Activated CD8-positive, alpha-beta T cell treated with anti-CD3 and anti-CD28 coated beads for 36 hours (primary cell): ENCODE measurements at regions not wholly inside any gene's neighbourhood (a gene's known extent, or its start where the extent isn't known, plus 50 kb on each side); places are given as distances from the start of the nearest gene placed in this dataset.

ENCODE experiments used
- ATAC-seq: fragments of 200-7000 bp; cut with Tn5 transposase; one replicate; pipeline ENCODE4 v1.10.0; 2021; ENCODE audit warnings: mild to moderate bottlenecking, moderate library complexity
- CTCF ChIA-PET: fragments of 350-600 bp; sonication (Branson Sonifier 250); formaldehyde crosslinking; loops from one replicate; lab custom pipeline; 2021; ENCODE audit warnings: antibody characterized with exemption; lab: Charles Lee
- POLR2A ChIA-PET: fragments of 350-600 bp; sonication (Branson Sonifier 250); formaldehyde crosslinking; loops from one replicate; lab custom pipeline; 2021; ENCODE audit warnings: antibody characterized with exemption; lab: Charles Lee
- DNase-seq: peaks from one replicate; pipeline ENCODE4 v3.0.0-alpha.2; 2020
- H3K27ac Mint-ChIP-seq: one replicate; pipeline ENCODE4 v1.8.0; 2021; ENCODE audit warnings: mild to moderate bottlenecking, mixed read lengths
- H3K27me3 Mint-ChIP-seq: one replicate; pipeline ENCODE4 v1.8.0; 2021; ENCODE audit warnings: mixed read lengths
- H3K36me3 Mint-ChIP-seq: one replicate; pipeline ENCODE4 v1.8.0; 2021; ENCODE audit warnings: low read depth, mixed read lengths
- H3K4me1 Mint-ChIP-seq: one replicate; pipeline ENCODE4 v1.8.0; 2021; ENCODE audit warnings: low read depth, mixed read lengths
- H3K4me3 Mint-ChIP-seq: one replicate; pipeline ENCODE4 v1.8.0; 2021; ENCODE audit warnings: mild to moderate bottlenecking, moderate library complexity, mixed read lengths
- H3K9me3 Mint-ChIP-seq: one replicate; pipeline ENCODE4 v1.8.0; 2021; ENCODE audit warnings: mixed read lengths
- CTCF ChIP-seq: fragments of 200-600 bp; IDR thresholded peaks from one replicate; pipeline ENCODE4 v1.8.0; 2022; ENCODE audit warnings: antibody characterized with exemption, mild to moderate bottlenecking
- intact Hi-C: fragments of 100-400 bp; cut with micrococcal nuclease; formaldehyde crosslinking; loops from one replicate; pipeline ENCODE4 v1.10.0; 2022

GRCh38 chr4:144202081-144202480 lies 61.6 kb upstream of the GYPA start:
- no peaks in the 10 kb centered on the region for H3K36me3 Mint-ChIP-seq
- no peaks in the 10 kb centered on the region for H3K4me1 Mint-ChIP-seq
- H3K27ac Mint-ChIP-seq = no peak overlapping the region
- ATAC-seq (no peak), DNase-seq (no peak)
- no peak overlapping the region for H3K4me3 Mint-ChIP-seq
- intact Hi-C loops = no loop called here
- peaks cover 6% of the 10 kb centered on the region for H3K9me3 Mint-ChIP-seq
- no peak for TF ChIP-seq CTCF
- peaks cover 5% of the 10 kb centered on the region for H3K27me3 Mint-ChIP-seq
- POLR2A ChIA-PET = no interaction called here
- CTCF ChIA-PET = no interaction called here

GRCh38 chr4:144203155-144203554 lies 62.6 kb upstream of the GYPA start:
- H3K4me3 Mint-ChIP-seq = no peak overlapping the region
- POLR2A ChIA-PET = no interaction called here
- no peak overlapping the region for H3K27ac Mint-ChIP-seq

GRCh38 chr4:144204431-144204830 lies 63.9 kb upstream of the GYPA start:
- ATAC-seq (no peak), DNase-seq (no peak)
- CTCF ChIA-PET = no interaction called here
- no peak overlapping the region for H3K4me3 Mint-ChIP-seq
- no peaks in the 10 kb centered on the region for H3K4me1 Mint-ChIP-seq
- H3K9me3 Mint-ChIP-seq = no peaks in the 10 kb centered on the region
- no peak for TF ChIP-seq CTCF
- H3K36me3 Mint-ChIP-seq = no peaks in the 10 kb centered on the region
- intact Hi-C loops = no loop called here
- POLR2A ChIA-PET = no interaction called here
- peaks cover 5% of the 10 kb centered on the region for H3K27me3 Mint-ChIP-seq
- H3K27ac Mint-ChIP-seq = no peak overlapping the region

More at GRCh38 chr4:144203155-144203554, 62.6 kb upstream of the GYPA start:
- CTCF ChIA-PET = no interaction called here
- intact Hi-C loops = no loop called here
- no peaks in the 10 kb centered on the region for H3K4me1 Mint-ChIP-seq
- DNase-seq (no peak), ATAC-seq (no peak)
- peaks cover 1% of the 10 kb centered on the region for H3K9me3 Mint-ChIP-seq
- peaks cover 5% of the 10 kb centered on the region for H3K27me3 Mint-ChIP-seq
- TF ChIP-seq CTCF = no peak
- no peaks in the 10 kb centered on the region for H3K36me3 Mint-ChIP-seq

- no peak overlapping the region for H3K27ac Mint-ChIP-seq
- H3K36me3 Mint-ChIP-seq = no peaks in the 10 kb centered on the region
- H3K4me1 Mint-ChIP-seq = no peaks in the 10 kb centered on the region
- H3K27me3 Mint-ChIP-seq = peaks cover under 1% of the 10 kb centered on the region
- no peak overlapping the region for H3K4me3 Mint-ChIP-seq
- CTCF ChIA-PET = no interaction called here
- TF ChIP-seq CTCF = no peak
- intact Hi-C loops = no loop called here
- DNase-seq (no peak), ATAC-seq (no peak)
- H3K9me3 Mint-ChIP-seq = no peaks in the 10 kb centered on the region
- POLR2A ChIA-PET = no interaction called here
These were observed 66.2 kb upstream of the GYPA start for GRCh38 chr4:144206711-144207110.

- Mint-ChIP-seq H3K36me3 (no peaks in the 10 kb centered on the region), H3K9me3 (no peaks in the 10 kb centered on the region), H3K27ac (no peak overlapping the region), H3K27me3 (no peaks in the 10 kb centered on the region), H3K4me1 (no peaks in the 10 kb centered on the region), H3K4me3 (no peak overlapping the region)
- no peak for TF ChIP-seq CTCF
- no peak for ATAC-seq
- intact Hi-C loops = no loop called here
- ChIA-PET POLR2A (no interaction called here), CTCF (no interaction called here)
- DNase-seq = no peak
These were observed 67.6 kb upstream of the GYPA start for GRCh38 chr4:144208074-144208473.
